ENCODE measurements at regions not wholly inside any gene's neighbourhood (a gene's known extent, or its start where the extent isn't known, plus 50 kb on each side); places are given as distances from the start of the nearest gene placed in this dataset.
"Not testable (repeated sequence)": the region's sequence is repeated elsewhere in the genome, so short reads cannot be mapped to it uniquely, and the experiment has no call there.

DNA sequence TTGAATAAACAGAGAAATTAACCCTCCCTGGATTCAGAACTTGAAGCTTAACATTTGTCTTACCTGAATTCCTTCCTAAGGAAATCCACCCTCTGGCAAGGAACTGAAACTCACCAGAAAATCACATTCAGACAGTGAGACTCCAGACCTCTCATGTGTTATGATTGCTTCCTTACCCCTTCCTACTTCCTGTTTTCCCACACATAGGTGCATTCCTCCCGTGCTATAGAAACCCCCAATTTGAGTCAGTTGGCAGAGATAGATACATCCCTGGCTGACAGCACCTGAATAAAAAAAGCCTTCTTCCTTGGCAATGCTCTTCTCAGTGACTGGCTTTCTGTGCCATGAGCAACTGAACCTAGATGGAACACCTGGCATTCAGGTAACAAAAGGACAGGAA, 157.0 kb upstream of the SMIM31 start:
- Histone ChIP-seq H3K9me3 (ENCODE audit: control insufficient read depth, low read length) (peaks cover 9% of the 10 kb centered on the region), H3K27me3 (ENCODE audit: control insufficient read depth, insufficient read depth, low read length, poor library complexity, severe bottlenecking) (no peaks in the 10 kb centered on the region), H3K36me3 (ENCODE audit: control insufficient read depth, insufficient read depth, low read length) (no peaks in the 10 kb centered on the region), H3K27ac (ENCODE audit: low read depth, low read length) (no peak overlapping the region), H3K4me1 (ENCODE audit: control insufficient read depth, insufficient read depth, low read length) (no peaks in the 10 kb centered on the region), H3K9ac (ENCODE audit: extremely low read depth, low read length, poor library complexity, severe bottlenecking) (no peak overlapping the region), H3K4me3 (ENCODE audit: low read length) (no peak overlapping the region)
- Mint-ChIP-seq H3K27me3 (ENCODE audit: insufficient read depth) (no peaks in the 10 kb centered on the region), H3K4me1 (no peaks in the 10 kb centered on the region), H3K27ac (no peak overlapping the region), H3K36me3 (ENCODE audit: low read depth) (no peaks in the 10 kb centered on the region), H3K4me3 (no peak overlapping the region), H3K9me3 (peaks cover 9% of the 10 kb centered on the region)
- TF ChIP-seq, protein P1, sequence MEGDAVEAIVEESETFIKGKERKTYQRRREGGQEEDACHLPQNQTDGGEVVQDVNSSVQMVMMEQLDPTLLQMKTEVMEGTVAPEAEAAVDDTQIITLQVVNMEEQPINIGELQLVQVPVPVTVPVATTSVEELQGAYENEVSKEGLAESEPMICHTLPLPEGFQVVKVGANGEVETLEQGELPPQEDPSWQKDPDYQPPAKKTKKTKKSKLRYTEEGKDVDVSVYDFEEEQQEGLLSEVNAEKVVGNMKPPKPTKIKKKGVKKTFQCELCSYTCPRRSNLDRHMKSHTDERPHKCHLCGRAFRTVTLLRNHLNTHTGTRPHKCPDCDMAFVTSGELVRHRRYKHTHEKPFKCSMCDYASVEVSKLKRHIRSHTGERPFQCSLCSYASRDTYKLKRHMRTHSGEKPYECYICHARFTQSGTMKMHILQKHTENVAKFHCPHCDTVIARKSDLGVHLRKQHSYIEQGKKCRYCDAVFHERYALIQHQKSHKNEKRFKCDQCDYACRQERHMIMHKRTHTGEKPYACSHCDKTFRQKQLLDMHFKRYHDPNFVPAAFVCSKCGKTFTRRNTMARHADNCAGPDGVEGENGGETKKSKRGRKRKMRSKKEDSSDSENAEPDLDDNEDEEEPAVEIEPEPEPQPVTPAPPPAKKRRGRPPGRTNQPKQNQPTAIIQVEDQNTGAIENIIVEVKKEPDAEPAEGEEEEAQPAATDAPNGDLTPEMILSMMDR (conservative IDR thresholded peaks at IDR 0.05), result no peak
- 33 to 82% methylated on average over 1 of the region's 1 CpG for WGBS, 2 experiments (ENCODE audit: insufficient coverage in 1 of 2, insufficient read length in 1 of 2)
- no peak for DNase-seq

DNA sequence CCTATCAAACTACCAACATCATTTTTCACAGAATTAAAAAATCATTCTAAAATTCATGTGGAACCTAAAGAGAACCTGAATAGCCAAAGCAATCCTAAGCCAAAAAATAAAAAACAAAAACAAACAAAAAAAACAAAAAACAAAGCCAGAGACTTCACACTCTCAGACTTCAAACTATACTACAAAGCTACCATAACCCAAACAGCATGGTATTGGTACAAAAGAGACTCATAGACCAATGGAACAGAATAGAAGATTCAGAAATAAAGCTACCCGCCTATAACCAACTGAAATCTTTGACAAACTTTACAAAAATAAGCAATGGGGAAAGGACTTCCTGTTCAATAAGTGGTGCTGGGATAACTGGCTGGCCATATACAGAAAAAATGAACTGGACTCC, 152.3 kb upstream of the SMIM31 start:
- Histone ChIP-seq H3K36me3 (ENCODE audit: control insufficient read depth, insufficient read depth, low read length) (no peaks in the 10 kb centered on the region), H3K9ac (ENCODE audit: extremely low read depth, low read length, poor library complexity, severe bottlenecking) (no peak overlapping the region), H3K4me3 (ENCODE audit: low read length) (no peak overlapping the region), H3K27ac (ENCODE audit: low read depth, low read length) (no peak overlapping the region), H3K27me3 (ENCODE audit: control insufficient read depth, insufficient read depth, low read length, poor library complexity, severe bottlenecking) (no peaks in the 10 kb centered on the region), H3K9me3 (ENCODE audit: control insufficient read depth, low read length) (peaks cover 19% of the 10 kb centered on the region), H3K4me1 (ENCODE audit: control insufficient read depth, insufficient read depth, low read length) (no peaks in the 10 kb centered on the region)
- Mint-ChIP-seq H3K4me1 (no peaks in the 10 kb centered on the region), H3K27ac (no peak overlapping the region), H3K27me3 (ENCODE audit: insufficient read depth) (no peaks in the 10 kb centered on the region), H3K36me3 (ENCODE audit: low read depth) (no peaks in the 10 kb centered on the region), H3K4me3 (no peak overlapping the region), H3K9me3 (peaks cover 18% of the 10 kb centered on the region)
- DNase-seq, result no peak
- 91 to 100% methylated on average over 1 of the region's 1 CpG for WGBS, 2 experiments (ENCODE audit: insufficient coverage in 1 of 2, insufficient read length in 1 of 2)
- TF ChIP-seq, protein P1 (conservative IDR thresholded peaks at IDR 0.05), result no peak

DNA sequence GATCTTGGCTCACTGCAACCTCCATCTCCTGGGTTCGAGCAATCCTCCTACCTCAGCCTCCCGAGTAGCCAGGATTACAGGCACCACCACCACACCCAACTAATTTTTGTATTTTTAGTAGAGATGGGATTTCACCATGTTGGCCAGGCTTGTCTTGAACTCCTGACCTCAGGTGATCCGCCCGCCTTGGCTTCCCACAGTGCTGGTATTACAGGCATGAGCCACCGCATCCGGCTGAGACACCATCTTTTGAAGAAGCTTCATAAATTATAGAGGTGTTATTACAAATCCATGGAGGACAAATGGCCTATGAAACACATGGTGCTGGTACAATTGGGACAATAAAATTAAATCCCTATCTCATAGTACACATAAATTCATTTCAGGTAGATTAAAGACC, 148.1 kb upstream of the SMIM31 start:
- not testable (repeated sequence) for H3K27ac Mint-ChIP-seq; H3K4me3 Mint-ChIP-seq; H3K27me3 ChIP-seq (ENCODE audit: control insufficient read depth, insufficient read depth, low read length, poor library complexity, severe bottlenecking); H3K27me3 Mint-ChIP-seq (ENCODE audit: insufficient read depth); H3K4me1 Mint-ChIP-seq; DNase-seq; H3K36me3 ChIP-seq (ENCODE audit: control insufficient read depth, insufficient read depth, low read length); H3K27ac ChIP-seq (ENCODE audit: low read depth, low read length); H3K9ac ChIP-seq (ENCODE audit: extremely low read depth, low read length, poor library complexity, severe bottlenecking); H3K36me3 Mint-ChIP-seq (ENCODE audit: low read depth); H3K4me3 ChIP-seq (ENCODE audit: low read length); H3K4me1 ChIP-seq (ENCODE audit: control insufficient read depth, insufficient read depth, low read length)
- WGBS, 2 experiments (ENCODE audit: insufficient coverage in 1 of 2, insufficient read length in 1 of 2), result 80% methylated on average over 6 of the region's 6 CpGs; no CpG with 5 or more reads in 1 of the 2 experiments
- peaks cover 18% of the 10 kb centered on the region for H3K9me3 Mint-ChIP-seq
- H3K9me3 ChIP-seq (ENCODE audit: control insufficient read depth, low read length), result peaks cover 19% of the 10 kb centered on the region

DNA sequence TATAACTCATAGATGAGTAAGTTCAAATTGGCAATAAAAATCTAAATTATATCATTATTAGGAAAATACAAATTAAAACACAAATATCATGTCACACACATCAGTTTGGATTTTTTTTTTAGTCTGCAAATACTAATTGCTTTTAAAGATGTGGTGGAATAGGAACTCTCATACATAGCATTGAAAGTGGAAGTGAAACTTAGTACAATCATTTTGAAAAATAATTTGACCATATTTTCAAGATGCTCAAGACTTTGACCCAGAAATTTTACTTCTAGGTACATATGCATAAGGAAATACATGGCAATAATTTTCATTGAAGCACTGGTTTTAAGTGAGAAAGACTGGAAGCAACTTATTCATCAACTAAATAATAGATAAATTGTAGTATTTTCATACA, 147.5 kb upstream of the SMIM31 start:
- Histone ChIP-seq H3K4me1 (ENCODE audit: control insufficient read depth, insufficient read depth, low read length) (no peaks in the 10 kb centered on the region), H3K4me3 (ENCODE audit: low read length) (no peak overlapping the region), H3K27ac (ENCODE audit: low read depth, low read length) (no peak overlapping the region), H3K27me3 (ENCODE audit: control insufficient read depth, insufficient read depth, low read length, poor library complexity, severe bottlenecking) (no peaks in the 10 kb centered on the region), H3K36me3 (ENCODE audit: control insufficient read depth, insufficient read depth, low read length) (no peaks in the 10 kb centered on the region), H3K9me3 (ENCODE audit: control insufficient read depth, low read length) (peaks cover 15% of the 10 kb centered on the region), H3K9ac (ENCODE audit: extremely low read depth, low read length, poor library complexity, severe bottlenecking) (no peak overlapping the region)
- Mint-ChIP-seq H3K27me3 (ENCODE audit: insufficient read depth) (no peaks in the 10 kb centered on the region), H3K36me3 (ENCODE audit: low read depth) (no peaks in the 10 kb centered on the region), H3K4me1 (no peaks in the 10 kb centered on the region), H3K9me3 (peaks cover 14% of the 10 kb centered on the region), H3K27ac (no peak overlapping the region), H3K4me3 (no peak overlapping the region)
- no peak for DNase-seq
- TF ChIP-seq, protein P1 (conservative IDR thresholded peaks at IDR 0.05), result no peak
